Neural progenitor cell (in vitro differentiated cells): ENCODE measurements at regions not wholly inside any gene's neighbourhood (a gene's known extent, or its start where the extent isn't known, plus 50 kb on each side); places are given as distances from the start of the nearest gene placed in this dataset.

Source experiments
- CTCF ChIP-seq: fragments of 200-600 bp; sonication (generic); IDR thresholded peaks from 2 replicates; pipeline ENCODE4 v1.5.1; 2017; ENCODE audit warnings: antibody characterized with exemption, mild to moderate bottlenecking
- EZH2 ChIP-seq: fragments of 200-600 bp; sonication (generic); IDR thresholded peaks from 2 replicates; pipeline ENCODE4 v1.6.1; 2017; ENCODE audit warnings: antibody characterized with exemption, mild to moderate bottlenecking, moderate library complexity
- EZH2phosphoT487 ChIP-seq: fragments of 200-600 bp; sonication (generic); IDR thresholded peaks from 2 replicates; pipeline ENCODE4 v1.6.1; 2017; ENCODE audit warnings: antibody characterized with exemption

GRCh38 chr15:93973287-93973686, 258.1 kb upstream of the MCTP2 start:
- TF ChIP-seq CTCF: no peak
- TF ChIP-seq EZH2: no peak
- no peak for TF ChIP-seq EZH2phosphoT487
